HepG2 (cell line): ENCODE measurements at regions not wholly inside any gene's neighbourhood (a gene's known extent, or its start where the extent isn't known, plus 50 kb on each side); places are given as distances from the start of the nearest gene placed in this dataset.

ENCODE experiments used
- HMGA1 ChIP-seq: sonication (generic); formaldehyde crosslinking; conservative IDR thresholded peaks from 2 replicates; pipeline ENCODE4 v1.4.0; 2020; ENCODE audit warnings: missing genetic modification reagents
- NFRKB ChIP-seq: fragments of 450-650 bp; IDR thresholded peaks from 2 replicates; pipeline ENCODE4 v1.6.1; 2017
- RAD21 ChIP-seq: fragments of 450-650 bp; formaldehyde crosslinking; IDR thresholded peaks from 2 replicates; pipeline ENCODE4 v1.5.0; 2020; ENCODE audit warnings: mild to moderate bottlenecking
- SMC3 ChIP-seq: IDR thresholded peaks from 2 replicates; pipeline ENCODE4 v1.6.1; 2011; ENCODE audit warnings: low read length, improper control_type of control experiment
- SRSF9 ChIP-seq: fragments of 200-400 bp; formaldehyde crosslinking; IDR thresholded peaks from 2 replicates; pipeline ENCODE4 v1.6.1; 2018; ENCODE audit warnings: borderline replicate concordance, mild to moderate bottlenecking, low read depth, low read length; ENCODE audit not compliant: insufficient read depth, poor library complexity, severe bottlenecking
- ZNF124 ChIP-seq: sonication (generic); formaldehyde crosslinking; IDR thresholded peaks from 2 replicates; pipeline ENCODE4 v1.4.0; 2020; ENCODE audit warnings: missing genetic modification reagents
- ZNF547 ChIP-seq: sonication (generic); formaldehyde crosslinking; IDR thresholded peaks from 2 replicates; pipeline ENCODE4 v1.5.1; 2020; ENCODE audit warnings: mild to moderate bottlenecking, missing genetic modification reagents
- TF ChIP-seq, protein P1 (sequence below): sonication (generic); formaldehyde crosslinking; IDR thresholded peaks from 2 replicates; pipeline ENCODE4 v1.5.0; 2020; ENCODE audit warnings: mild to moderate bottlenecking, missing genetic modification reagents, borderline replicate concordance
- TF ChIP-seq, protein P2 (sequence below): sonication (generic); formaldehyde crosslinking; IDR thresholded peaks from 2 replicates; pipeline ENCODE4 v1.4.0; 2020; ENCODE audit warnings: missing genetic modification reagents
- TF ChIP-seq, protein P3 (sequence below): sonication (generic); formaldehyde crosslinking; IDR thresholded peaks from 2 replicates; pipeline ENCODE4 v1.5.1; 2020; ENCODE audit warnings: mild to moderate bottlenecking, missing genetic modification reagents, borderline replicate concordance
- TF ChIP-seq, protein P4 (sequence below): sonication (generic); formaldehyde crosslinking; IDR thresholded peaks from 2 replicates; pipeline ENCODE4 v1.4.0; 2020; ENCODE audit warnings: missing genetic modification reagents, borderline replicate concordance

DNA sequence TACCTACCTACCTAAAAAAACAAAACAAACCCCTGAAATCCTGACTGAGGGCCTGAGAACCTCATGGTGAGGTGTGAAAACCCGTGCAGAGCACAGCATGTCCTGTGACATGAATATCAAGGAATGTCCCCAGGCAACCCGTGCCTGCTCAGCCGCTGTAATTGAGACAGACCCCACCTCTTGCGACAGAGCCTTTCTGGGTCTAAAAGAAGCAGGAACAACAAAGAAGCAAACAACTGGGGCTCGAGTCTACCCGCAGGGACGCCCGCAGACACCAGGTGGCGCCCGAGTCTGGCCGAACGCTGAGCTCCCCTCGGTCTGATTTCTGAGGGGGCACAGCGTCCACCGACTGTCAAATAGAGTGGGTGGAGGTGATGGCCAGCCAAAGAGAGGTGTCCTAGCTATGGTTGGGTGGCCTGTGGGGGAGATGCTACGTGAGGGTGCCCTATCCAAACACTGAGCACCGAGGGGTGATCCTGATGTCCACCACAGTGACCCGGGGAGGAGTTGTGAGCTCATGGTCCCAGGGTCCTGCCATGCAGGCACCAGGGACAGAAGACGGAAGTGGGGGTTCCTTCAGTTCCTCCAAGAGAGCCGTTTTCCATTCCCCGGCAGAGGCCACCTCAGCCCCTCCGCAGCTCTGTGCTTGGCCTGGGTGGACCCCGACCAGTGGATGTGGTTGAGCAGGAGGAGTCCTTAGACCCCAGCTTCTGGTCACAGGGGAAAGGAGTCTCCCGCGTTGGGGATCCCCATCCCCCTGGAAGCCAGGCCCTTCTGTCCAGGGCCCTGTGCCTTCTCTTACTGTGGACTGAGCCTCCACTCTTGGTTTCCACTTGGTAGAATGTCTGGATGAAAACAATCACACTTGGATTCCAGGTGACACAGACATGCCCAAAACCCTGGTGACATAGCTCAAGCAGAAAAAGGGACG is 268.2 kb downstream of the CDC5L start (continued):
- TF ChIP-seq, protein P1, sequence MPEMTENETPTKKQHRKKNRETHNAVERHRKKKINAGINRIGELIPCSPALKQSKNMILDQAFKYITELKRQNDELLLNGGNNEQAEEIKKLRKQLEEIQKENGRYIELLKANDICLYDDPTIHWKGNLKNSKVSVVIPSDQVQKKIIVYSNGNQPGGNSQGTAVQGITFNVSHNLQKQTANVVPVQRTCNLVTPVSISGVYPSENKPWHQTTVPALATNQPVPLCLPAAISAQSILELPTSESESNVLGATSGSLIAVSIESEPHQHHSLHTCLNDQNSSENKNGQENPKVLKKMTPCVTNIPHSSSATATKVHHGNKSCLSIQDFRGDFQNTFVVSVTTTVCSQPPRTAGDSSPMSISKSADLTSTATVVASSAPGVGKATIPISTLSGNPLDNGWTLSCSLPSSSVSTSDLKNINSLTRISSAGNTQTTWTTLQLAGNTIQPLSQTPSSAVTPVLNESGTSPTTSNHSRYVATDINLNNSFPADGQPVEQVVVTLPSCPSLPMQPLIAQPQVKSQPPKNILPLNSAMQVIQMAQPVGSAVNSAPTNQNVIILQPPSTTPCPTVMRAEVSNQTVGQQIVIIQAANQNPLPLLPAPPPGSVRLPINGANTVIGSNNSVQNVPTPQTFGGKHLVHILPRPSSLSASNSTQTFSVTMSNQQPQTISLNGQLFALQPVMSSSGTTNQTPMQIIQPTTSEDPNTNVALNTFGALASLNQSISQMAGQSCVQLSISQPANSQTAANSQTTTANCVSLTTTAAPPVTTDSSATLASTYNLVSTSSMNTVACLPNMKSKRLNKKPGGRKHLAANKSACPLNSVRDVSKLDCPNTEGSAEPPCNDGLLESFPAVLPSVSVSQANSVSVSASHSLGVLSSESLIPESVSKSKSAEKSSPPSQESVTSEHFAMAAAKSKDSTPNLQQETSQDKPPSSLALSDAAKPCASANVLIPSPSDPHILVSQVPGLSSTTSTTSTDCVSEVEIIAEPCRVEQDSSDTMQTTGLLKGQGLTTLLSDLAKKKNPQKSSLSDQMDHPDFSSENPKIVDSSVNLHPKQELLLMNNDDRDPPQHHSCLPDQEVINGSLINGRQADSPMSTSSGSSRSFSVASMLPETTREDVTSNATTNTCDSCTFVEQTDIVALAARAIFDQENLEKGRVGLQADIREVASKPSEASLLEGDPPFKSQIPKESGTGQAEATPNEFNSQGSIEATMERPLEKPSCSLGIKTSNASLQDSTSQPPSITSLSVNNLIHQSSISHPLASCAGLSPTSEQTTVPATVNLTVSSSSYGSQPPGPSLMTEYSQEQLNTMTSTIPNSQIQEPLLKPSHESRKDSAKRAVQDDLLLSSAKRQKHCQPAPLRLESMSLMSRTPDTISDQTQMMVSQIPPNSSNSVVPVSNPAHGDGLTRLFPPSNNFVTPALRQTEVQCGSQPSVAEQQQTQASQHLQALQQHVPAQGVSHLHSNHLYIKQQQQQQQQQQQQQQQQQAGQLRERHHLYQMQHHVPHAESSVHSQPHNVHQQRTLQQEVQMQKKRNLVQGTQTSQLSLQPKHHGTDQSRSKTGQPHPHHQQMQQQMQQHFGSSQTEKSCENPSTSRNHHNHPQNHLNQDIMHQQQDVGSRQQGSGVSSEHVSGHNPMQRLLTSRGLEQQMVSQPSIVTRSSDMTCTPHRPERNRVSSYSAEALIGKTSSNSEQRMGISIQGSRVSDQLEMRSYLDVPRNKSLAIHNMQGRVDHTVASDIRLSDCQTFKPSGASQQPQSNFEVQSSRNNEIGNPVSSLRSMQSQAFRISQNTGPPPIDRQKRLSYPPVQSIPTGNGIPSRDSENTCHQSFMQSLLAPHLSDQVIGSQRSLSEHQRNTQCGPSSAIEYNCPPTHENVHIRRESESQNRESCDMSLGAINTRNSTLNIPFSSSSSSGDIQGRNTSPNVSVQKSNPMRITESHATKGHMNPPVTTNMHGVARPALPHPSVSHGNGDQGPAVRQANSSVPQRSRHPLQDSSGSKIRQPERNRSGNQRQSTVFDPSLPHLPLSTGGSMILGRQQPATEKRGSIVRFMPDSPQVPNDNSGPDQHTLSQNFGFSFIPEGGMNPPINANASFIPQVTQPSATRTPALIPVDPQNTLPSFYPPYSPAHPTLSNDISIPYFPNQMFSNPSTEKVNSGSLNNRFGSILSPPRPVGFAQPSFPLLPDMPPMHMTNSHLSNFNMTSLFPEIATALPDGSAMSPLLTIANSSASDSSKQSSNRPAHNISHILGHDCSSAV (CRISPR knock-in tag): 0 out of 2 replicates have a peak, but pooled peaks have one; percentile 43
- TF ChIP-seq SRSF9 (no peak), SMC3 (peak; percentile 90), ZNF124 (0 out of 2 replicates have a peak, but pooled peaks have one; percentile 62), HMGA1 (CRISPR knock-in tag) (no peak), NFRKB (no peak), ZNF547 (CRISPR knock-in tag) (0 out of 2 replicates have a peak, but pooled peaks have one; percentile 53), RAD21 (CRISPR knock-in tag) (peak; percentile 95)
- TF ChIP-seq, protein P2, sequence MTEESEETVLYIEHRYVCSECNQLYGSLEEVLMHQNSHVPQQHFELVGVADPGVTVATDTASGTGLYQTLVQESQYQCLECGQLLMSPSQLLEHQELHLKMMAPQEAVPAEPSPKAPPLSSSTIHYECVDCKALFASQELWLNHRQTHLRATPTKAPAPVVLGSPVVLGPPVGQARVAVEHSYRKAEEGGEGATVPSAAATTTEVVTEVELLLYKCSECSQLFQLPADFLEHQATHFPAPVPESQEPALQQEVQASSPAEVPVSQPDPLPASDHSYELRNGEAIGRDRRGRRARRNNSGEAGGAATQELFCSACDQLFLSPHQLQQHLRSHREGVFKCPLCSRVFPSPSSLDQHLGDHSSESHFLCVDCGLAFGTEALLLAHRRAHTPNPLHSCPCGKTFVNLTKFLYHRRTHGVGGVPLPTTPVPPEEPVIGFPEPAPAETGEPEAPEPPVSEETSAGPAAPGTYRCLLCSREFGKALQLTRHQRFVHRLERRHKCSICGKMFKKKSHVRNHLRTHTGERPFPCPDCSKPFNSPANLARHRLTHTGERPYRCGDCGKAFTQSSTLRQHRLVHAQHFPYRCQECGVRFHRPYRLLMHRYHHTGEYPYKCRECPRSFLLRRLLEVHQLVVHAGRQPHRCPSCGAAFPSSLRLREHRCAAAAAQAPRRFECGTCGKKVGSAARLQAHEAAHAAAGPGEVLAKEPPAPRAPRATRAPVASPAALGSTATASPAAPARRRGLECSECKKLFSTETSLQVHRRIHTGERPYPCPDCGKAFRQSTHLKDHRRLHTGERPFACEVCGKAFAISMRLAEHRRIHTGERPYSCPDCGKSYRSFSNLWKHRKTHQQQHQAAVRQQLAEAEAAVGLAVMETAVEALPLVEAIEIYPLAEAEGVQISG (CRISPR knock-in tag): peak; percentile 33; the same call in 1 of the 2 replicates
- TF ChIP-seq, protein P3, sequence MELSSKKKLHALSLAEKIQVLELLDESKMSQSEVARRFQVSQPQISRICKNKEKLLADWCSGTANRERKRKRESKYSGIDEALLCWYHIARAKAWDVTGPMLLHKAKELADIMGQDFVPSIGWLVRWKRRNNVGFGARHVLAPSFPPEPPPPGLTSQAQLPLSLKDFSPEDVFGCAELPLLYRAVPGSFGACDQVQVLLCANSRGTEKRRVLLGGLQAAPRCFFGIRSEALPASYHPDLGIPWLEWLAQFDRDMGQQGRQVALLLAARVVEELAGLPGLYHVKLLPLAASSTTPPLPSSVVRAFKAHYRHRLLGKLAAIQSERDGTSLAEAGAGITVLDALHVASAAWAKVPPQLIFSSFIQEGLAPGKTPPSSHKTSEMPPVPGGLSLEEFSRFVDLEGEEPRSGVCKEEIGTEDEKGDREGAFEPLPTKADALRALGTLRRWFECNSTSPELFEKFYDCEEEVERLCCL (CRISPR knock-in tag): no peak
- TF ChIP-seq, protein P4, sequence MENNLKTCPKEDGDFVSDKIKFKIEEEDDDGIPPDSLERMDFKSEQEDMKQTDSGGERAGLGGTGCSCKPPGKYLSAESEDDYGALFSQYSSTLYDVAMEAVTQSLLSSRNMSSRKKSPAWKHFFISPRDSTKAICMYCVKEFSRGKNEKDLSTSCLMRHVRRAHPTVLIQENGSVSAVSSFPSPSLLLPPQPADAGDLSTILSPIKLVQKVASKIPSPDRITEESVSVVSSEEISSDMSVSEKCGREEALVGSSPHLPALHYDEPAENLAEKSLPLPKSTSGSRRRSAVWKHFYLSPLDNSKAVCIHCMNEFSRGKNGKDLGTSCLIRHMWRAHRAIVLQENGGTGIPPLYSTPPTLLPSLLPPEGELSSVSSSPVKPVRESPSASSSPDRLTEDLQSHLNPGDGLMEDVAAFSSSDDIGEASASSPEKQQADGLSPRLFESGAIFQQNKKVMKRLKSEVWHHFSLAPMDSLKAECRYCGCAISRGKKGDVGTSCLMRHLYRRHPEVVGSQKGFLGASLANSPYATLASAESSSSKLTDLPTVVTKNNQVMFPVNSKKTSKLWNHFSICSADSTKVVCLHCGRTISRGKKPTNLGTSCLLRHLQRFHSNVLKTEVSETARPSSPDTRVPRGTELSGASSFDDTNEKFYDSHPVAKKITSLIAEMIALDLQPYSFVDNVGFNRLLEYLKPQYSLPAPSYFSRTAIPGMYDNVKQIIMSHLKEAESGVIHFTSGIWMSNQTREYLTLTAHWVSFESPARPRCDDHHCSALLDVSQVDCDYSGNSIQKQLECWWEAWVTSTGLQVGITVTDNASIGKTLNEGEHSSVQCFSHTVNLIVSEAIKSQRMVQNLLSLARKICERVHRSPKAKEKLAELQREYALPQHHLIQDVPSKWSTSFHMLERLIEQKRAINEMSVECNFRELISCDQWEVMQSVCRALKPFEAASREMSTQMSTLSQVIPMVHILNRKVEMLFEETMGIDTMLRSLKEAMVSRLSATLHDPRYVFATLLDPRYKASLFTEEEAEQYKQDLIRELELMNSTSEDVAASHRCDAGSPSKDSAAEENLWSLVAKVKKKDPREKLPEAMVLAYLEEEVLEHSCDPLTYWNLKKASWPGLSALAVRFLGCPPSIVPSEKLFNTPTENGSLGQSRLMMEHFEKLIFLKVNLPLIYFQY (CRISPR knock-in tag): 0 out of 2 replicates have a peak, but pooled peaks have one; percentile 51
